PC-3 (cell line): ENCODE measurements at regions not wholly inside any gene's neighbourhood (a gene's known extent, or its start where the extent isn't known, plus 50 kb on each side); places are given as distances from the start of the nearest gene placed in this dataset.

Source experiments
- ATAC-seq: fragments of 200-7000 bp; cut with Tn5 transposase; 2 replicates; pipeline ENCODE4 v1.9.1; 2020; ENCODE audit warnings: mild to moderate bottlenecking, moderate library complexity
- BruUV-seq: library from RNA; stranded (reverse); fragments of 400-500 nt; replicated peaks from 2 replicates; lab custom pipeline; 2021; lab: Mats Ljungman, UMichigan
- CTCF ChIA-PET: fragments of 300-600 bp; sonication (Branson Sonifier 250); formaldehyde crosslinking; loops from one replicate; lab custom pipeline; 2022; ENCODE audit warnings: antibody characterized with exemption; lab: Charles Lee
- POLR2A ChIA-PET: fragments of 300-600 bp; sonication (Branson Sonifier 250); formaldehyde crosslinking; loops from one replicate; lab custom pipeline; 2022; ENCODE audit warnings: antibody characterized with exemption; ENCODE audit not compliant: unreplicated experiment; lab: Charles Lee
- DNase-seq: peaks from one replicate; pipeline ENCODE4 v3.0.0-alpha.2; 2015
- H2AFZ ChIP-seq: fragments of 300-600 bp; sonication (generic); 2 replicates; pipeline ENCODE4 v1.6.0; 2016; ENCODE audit warnings: antibody characterized with exemption, low read length
- H3F3A ChIP-seq: fragments of 300-600 bp; sonication (generic); one replicate; pipeline ENCODE4 v1.6.0; 2017; ENCODE audit warnings: antibody characterized with exemption, low read length, control low read depth, mild to moderate bottlenecking; ENCODE audit not compliant: unreplicated experiment
- H3K27ac ChIP-seq: fragments of 300-600 bp; sonication (generic); 2 replicates; pipeline ENCODE4 v1.5.1; 2016; ENCODE audit warnings: mild to moderate bottlenecking, low read length
- H3K27me3 ChIP-seq: fragments of 300-600 bp; sonication (generic); 2 replicates; pipeline ENCODE4 v1.6.1; 2016; ENCODE audit warnings: low read length, mixed read lengths
- H3K36me3 ChIP-seq: fragments of 300-600 bp; sonication (generic); 2 replicates; pipeline ENCODE4 v1.6.1; 2016; ENCODE audit warnings: low read depth, mixed run types, low read length, mixed read lengths
- H3K4me1 ChIP-seq: fragments of 300-600 bp; sonication (generic); 2 replicates; pipeline ENCODE4 v1.5.1; 2016; ENCODE audit warnings: low read length; ENCODE audit not compliant: insufficient read depth
- H3K4me2 ChIP-seq: fragments of 300-600 bp; sonication (generic); 2 replicates; pipeline ENCODE4 v1.6.0; 2016; ENCODE audit warnings: low read length
- H3K4me3 ChIP-seq: fragments of 300-600 bp; sonication (generic); 2 replicates; pipeline ENCODE4 v1.5.1; 2016; ENCODE audit warnings: mild to moderate bottlenecking, low read length, mixed read lengths
- H3K79me2 ChIP-seq: fragments of 300-600 bp; sonication (generic); 2 replicates; pipeline ENCODE4 v1.6.1; 2017; ENCODE audit warnings: low read length, mixed read lengths
- H3K9ac ChIP-seq: fragments of 300-600 bp; sonication (generic); 2 replicates; pipeline ENCODE4 v1.6.0; 2016; ENCODE audit warnings: mild to moderate bottlenecking, low read length
- H3K9me2 ChIP-seq: fragments of 300-600 bp; sonication (generic); replicated peaks from 2 replicates; pipeline ENCODE4 v1.6.1; 2016; ENCODE audit warnings: mixed run types, low read length, mixed read lengths
- H3K9me3 ChIP-seq: fragments of 300-600 bp; sonication (generic); 2 replicates; pipeline ENCODE4 v1.6.1; 2016; ENCODE audit warnings: low read length, mixed read lengths
- H4K20me1 ChIP-seq: fragments of 300-600 bp; sonication (generic); 2 replicates; pipeline ENCODE4 v1.6.1; 2016; ENCODE audit warnings: low read length, mixed read lengths
- CTCF ChIP-seq: fragments of 300-600 bp; sonication (generic); conservative IDR thresholded peaks from 2 replicates; pipeline ENCODE4 v1.5.1; 2017; ENCODE audit warnings: antibody characterized with exemption, low read depth, mild to moderate bottlenecking, low read length
- EZH2 ChIP-seq: fragments of 300-600 bp; sonication (generic); IDR thresholded peaks from one replicate; pipeline ENCODE4 v1.6.1; 2017; ENCODE audit warnings: antibody characterized with exemption, mild to moderate bottlenecking, low read length; ENCODE audit not compliant: unreplicated experiment
- EZH2phosphoT487 ChIP-seq: fragments of 300-600 bp; sonication (generic); IDR thresholded peaks from 2 replicates; pipeline ENCODE4 v1.6.1; 2018; ENCODE audit warnings: mild to moderate bottlenecking, antibody characterized with exemption, low read length, borderline replicate concordance
- intact Hi-C: fragments of 100-400 bp; cut with micrococcal nuclease; formaldehyde crosslinking; loops from 2 replicates; pipeline ENCODE4 v1.9.0; 2023

- ChIA-PET CTCF (no interaction called here), POLR2A (no interaction called here)
- no peak for DNase-seq
- H3K9me2 ChIP-seq: no peaks in the 10 kb centered on the region
- H3K9me3 ChIP-seq: no peaks in the 10 kb centered on the region
- H3F3A ChIP-seq: no peaks in the 10 kb centered on the region
- no peaks in the 10 kb centered on the region for H3K79me2 ChIP-seq
- intact Hi-C loops: no loop called here
- H3K27me3 ChIP-seq: peaks cover 13% of the 10 kb centered on the region; the same call in 1 of the 2 replicates
- no peak overlapping the region for H3K4me3 ChIP-seq
- no TSS peak for BruUV-seq
- H3K4me2 ChIP-seq: no peak overlapping the region
- no peak overlapping the region for H3K9ac ChIP-seq
- H3K36me3 ChIP-seq: no peaks in the 10 kb centered on the region
- no peak for TF ChIP-seq CTCF
- TF ChIP-seq EZH2: no peak
- TF ChIP-seq EZH2phosphoT487: no peak
- H2AFZ ChIP-seq: no peak overlapping the region
- no peaks in the 10 kb centered on the region for H3K4me1 ChIP-seq
- no peak overlapping the region for H3K27ac ChIP-seq
- no peaks in the 10 kb centered on the region for H4K20me1 ChIP-seq
- ATAC-seq: no peak
Measured at GRCh38 chr5:62707131-62707530, 128.5 kb downstream of the LRRC70 start.

GRCh38 chr5:62705022-62705421 is 126.4 kb downstream of the LRRC70 start:
- H3K4me1 ChIP-seq: no peaks in the 10 kb centered on the region
- H3K4me2 ChIP-seq: no peak overlapping the region
- H3K9me2 ChIP-seq: no peaks in the 10 kb centered on the region
- no peaks in the 10 kb centered on the region for H3K9me3 ChIP-seq
- ChIA-PET CTCF (no interaction called here), POLR2A (no interaction called here)
- no peaks in the 10 kb centered on the region for H3F3A ChIP-seq
- no peaks in the 10 kb centered on the region for H4K20me1 ChIP-seq
- H2AFZ ChIP-seq: no peak overlapping the region
- TF ChIP-seq EZH2: no peak
- no peak for TF ChIP-seq EZH2phosphoT487
- no peak for TF ChIP-seq CTCF
- BruUV-seq: no TSS peak
- DNase-seq: no peak
- H3K79me2 ChIP-seq: no peaks in the 10 kb centered on the region
- H3K27ac ChIP-seq: no peak overlapping the region
- H3K9ac ChIP-seq: no peak overlapping the region
- intact Hi-C loops: no loop called here
- H3K4me3 ChIP-seq: no peak overlapping the region
- H3K36me3 ChIP-seq: no peaks in the 10 kb centered on the region
- peaks cover 17% of the 10 kb centered on the region; the same call in 1 of the 2 replicates for H3K27me3 ChIP-seq
- no peak for ATAC-seq

GRCh38 chr5:62702126-62702525 is 123.5 kb downstream of the LRRC70 start:
- DNase-seq (no peak), ATAC-seq (no peak)
- peaks cover 17% of the 10 kb centered on the region; the same call in 1 of the 2 replicates for H3K27me3 ChIP-seq
- H3K4me2 ChIP-seq: no peak overlapping the region
- H3F3A ChIP-seq: no peaks in the 10 kb centered on the region
- ChIA-PET CTCF (no interaction called here), POLR2A (no interaction called here)
- no peaks in the 10 kb centered on the region for H3K9me2 ChIP-seq
- no peak overlapping the region for H3K27ac ChIP-seq
- H3K4me1 ChIP-seq: no peaks in the 10 kb centered on the region
- H4K20me1 ChIP-seq: no peaks in the 10 kb centered on the region
- H3K9me3 ChIP-seq: no peaks in the 10 kb centered on the region
- no peak overlapping the region for H3K9ac ChIP-seq
- no peak overlapping the region for H2AFZ ChIP-seq
- TF ChIP-seq EZH2: no peak
- TF ChIP-seq CTCF: no peak
- no peak for TF ChIP-seq EZH2phosphoT487
- no peaks in the 10 kb centered on the region for H3K79me2 ChIP-seq
- no peak overlapping the region for H3K4me3 ChIP-seq
- no peaks in the 10 kb centered on the region for H3K36me3 ChIP-seq
- BruUV-seq: no TSS peak
- intact Hi-C loops: no loop called here
